Limb (tissue), 2 donors: ENCODE measurements at regions not wholly inside any gene's neighbourhood (a gene's known extent, or its start where the extent isn't known, plus 50 kb on each side); places are given as distances from the start of the nearest gene placed in this dataset.
"Not testable (repeated sequence)": the region's sequence is repeated elsewhere in the genome, so short reads cannot be mapped to it uniquely, and the experiment has no call there.

Source experiments
- DNase-seq, 2 donors: peaks; one replicate each; pipeline ENCODE4 v3.0.0-alpha.2; 2016; ENCODE audit errors: extremely low spot score in 2 of 2

GRCh38 chr13:23025864-23026608 is 154.7 kb upstream of the SGCG start:
- no peak for DNase-seq

DNA sequence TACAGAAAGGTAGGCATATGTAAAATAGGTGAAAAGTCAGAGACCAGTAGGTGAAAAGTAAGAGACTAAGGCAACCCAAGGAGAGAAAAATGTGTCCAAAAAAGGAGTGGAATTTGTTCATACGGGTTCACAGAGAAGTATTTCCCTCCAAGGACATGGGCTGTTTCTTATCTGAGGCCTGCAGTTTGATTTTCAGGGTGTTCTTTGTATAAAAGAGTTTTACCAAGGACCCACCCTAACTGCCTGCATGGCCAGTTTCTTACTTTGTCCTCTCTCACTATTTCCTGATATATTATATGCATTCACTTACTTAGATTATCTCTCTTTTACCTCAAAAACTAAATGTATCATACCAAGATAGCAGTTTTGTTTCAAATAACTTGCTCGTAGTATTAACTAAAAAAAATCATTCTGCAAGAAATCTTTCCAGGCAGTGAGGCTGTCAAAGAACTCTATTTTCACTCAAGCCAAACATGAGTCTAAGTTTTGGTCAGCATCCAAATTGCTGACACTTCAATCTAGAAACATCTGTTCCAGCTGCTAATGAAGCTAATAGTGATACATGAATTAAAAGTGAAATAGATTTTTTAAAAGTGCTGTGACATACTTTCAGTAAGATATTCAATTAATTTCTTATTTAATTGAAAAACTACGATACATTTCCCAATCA is 141.4 kb upstream of the SGCG start:
- no peak for DNase-seq

- no peak for DNase-seq
Measured at GRCh38 chr13:23042181-23042580, 138.6 kb upstream of the SGCG start.

DNA sequence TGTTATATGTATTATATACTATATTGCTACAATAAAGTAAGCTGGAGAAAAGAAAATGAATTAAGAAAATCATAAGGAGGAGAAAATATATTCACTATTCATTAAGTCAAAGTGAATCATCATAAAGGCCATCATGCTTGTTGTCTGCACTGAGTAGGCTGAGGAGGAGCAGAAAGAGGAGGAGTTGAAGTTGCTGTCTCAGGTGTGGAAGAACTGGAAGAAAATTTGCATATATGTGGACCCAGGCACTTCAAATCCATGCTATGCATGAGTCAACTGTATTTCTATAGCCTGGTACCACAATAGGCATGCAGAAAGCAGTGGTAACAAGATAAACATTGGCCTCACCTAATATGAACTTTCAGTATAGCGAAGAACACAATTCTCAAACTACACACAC is 135.9 kb upstream of the SGCG start:
- no peak for DNase-seq

DNA sequence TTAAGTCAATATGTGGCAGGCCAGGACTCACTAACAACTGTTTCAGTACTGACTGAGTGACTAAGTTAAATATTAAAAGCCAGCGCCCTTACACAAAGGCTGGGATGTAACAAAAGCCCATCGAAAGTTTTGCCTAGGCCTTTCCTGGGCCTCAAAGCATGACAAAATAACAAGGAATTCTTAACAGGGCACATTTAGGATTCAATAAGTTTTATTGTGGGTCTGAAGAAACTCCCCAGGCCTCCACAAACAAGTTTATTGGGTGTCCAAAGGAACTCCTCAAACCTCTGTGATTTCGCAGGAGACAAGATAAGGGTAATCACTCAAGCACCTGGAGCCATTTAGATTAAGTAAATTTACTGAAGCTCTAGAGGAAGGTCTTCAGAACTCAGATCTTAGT is 130.7 kb upstream of the SGCG start:
- DNase-seq: no peak

GRCh38 chr13:23053711-23054110 is 127.1 kb upstream of the SGCG start:
- DNase-seq: not testable (repeated sequence)

DNA sequence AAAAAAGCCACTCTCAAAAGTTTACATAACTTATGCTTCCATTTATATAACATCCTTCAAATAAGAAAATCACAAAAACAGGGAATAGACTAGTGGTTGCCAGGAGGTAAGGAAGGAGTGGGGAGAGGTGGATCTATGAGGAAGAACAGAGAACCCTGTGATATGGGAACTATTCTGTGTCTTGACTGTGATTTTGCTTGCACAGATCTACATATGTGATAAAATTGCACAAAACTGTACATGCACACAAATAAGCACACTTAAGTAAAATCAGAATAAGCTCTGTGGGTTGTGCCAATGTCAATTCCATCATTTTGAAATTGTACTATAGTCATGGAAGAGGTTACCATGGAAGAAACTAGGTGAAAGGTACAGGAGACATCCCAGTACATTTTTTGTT is 121.6 kb upstream of the SGCG start:
- DNase-seq: no peak

DNA sequence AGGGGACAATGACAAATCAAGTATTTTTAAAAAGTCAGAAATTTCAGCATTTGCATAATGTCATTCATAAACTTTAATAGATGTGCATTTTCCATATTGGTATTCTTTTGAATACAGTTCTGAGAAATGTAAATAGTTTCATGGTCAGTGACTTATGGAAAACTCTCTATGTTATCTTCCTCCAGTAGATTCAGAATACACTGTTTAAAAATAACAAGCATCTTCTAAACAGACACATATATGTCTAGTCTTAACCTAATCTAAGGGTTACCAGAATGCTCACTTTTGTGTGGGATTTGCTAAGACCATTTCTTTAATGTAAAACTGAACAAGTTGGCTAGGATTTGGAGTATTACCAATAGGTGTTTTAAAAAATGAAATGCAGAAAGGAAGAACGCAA is 119.8 kb upstream of the SGCG start:
- DNase-seq: no peak

DNA sequence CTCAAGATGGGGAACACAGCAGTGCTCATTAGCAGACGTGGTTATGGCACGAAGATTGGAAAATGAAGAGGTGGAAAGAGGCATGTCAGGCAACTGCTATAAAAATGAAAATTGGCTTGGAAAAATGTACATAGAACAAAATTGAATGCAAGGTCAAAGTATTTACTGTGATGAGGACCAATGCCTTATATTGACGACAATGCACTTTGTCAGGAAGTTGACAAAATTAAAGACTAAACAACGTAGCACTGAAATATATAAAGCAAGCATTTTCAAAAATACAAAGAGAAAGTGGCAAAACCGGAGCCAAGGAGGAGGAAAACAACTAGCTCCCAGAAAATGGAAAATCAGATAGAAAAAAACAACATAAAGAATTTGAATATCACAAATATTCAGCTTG is 113.7 kb upstream of the SGCG start:
- DNase-seq: no peak

DNA sequence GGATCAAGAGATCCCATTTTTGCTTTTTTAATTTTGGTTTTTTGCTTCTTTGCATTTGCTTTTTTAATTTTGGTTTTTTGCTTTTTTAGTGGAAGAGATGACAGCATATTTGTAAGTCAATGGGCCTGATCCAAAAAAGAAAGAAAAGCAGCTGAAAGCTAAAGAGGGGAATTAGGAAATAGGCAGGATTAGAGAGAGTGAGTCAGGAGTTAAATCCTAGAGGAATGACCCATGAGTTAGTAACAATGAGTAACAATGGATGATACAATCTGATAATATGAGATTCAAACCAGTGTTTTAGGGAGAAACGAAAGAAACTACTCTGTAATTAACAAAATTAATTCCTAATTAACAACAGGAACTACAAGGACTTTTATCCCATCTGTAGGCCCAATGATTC is 111.2 kb upstream of the SGCG start:
- DNase-seq: no peak

- DNase-seq: no peak
Measured at GRCh38 chr13:23074075-23074828, 106.5 kb upstream of the SGCG start.

DNA sequence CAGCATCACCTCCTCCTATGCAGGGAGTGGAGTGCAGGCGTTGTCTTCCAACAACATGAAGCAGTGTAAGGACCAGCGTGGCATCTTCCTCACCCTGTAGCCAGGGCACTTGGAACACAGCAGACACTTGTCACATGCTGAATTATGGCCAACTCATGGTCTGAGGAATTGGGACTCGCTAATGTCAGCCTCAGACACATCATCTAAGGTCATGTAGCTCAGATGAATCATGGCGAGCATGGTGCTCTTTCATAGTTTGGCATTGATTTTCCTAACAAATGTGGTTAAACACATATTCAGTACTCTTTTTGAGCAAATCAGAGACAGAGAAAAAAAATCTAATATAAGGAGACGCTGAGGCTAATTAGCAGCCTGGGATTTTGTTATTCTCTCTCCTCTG is 99.6 kb upstream of the SGCG start:
- DNase-seq: no peak

DNA sequence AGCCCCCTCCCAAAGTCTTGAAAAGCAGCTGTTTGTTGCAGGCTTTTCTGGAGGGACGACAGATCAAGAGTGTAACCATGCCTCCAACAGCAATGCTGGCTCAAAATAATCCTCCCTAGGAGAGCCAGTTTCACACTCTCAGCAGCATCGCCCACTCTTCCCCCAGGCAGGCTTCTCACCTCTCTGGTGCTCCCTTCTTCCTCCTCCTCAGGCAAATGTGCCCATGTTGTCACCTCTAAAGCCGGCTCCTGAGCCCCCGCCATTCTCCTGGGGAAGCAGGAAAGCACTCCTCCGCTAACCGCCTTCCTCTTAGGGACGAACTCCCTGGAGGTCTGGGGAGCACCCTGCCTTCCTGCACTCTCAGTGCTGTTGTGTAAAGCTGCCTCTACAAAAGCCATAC is 98.9 kb upstream of the SGCG start:
- DNase-seq: no peak

DNA sequence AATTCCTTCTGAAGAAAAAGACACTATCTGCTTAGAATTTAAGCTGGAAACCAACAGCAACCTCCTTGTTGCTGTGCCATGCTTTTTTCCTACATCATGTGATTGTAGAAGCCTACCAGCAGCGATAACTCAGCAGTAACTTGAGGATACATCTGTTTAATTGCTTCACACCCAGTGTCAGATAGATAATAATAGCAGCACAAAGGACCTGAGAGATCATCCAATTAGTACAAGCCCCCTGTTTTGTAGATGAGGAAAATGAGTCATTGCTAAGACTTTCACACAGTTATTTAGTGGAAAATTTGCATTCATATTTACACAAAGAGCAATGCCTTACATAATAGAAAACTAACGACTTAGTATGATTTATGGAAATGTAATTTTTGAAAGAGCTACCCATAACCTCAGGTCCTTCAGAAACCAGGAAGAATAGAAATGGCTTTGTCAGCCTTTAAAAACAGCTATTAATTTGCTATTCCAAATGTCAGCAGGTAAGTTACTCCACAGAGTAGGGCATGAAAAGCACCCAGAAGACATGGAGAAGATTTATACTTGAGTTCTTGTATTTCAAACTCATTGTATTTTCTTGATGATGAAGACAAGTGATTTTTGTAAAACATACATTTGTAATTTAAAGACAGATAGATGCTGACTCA is 93.7 kb upstream of the SGCG start:
- no peak for DNase-seq

DNA sequence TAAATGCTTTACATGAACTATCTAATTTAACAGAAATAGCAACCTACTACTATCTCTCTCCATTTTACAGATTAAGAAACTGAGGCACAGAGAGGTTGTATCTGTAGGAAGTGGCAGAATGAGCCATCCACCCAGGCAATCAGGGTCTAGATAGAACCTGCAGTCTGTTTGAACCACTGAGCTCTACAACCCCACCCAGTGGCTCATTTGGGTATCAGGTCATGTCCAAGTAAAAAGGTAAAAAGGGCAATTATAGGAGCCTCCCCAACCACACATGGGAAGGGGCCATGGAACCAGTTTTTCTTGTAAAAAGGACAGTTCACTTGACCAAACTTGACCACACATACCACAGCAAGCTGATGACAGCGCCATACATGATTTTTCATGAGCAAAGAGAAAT is 92.9 kb upstream of the SGCG start:
- no peak for DNase-seq

GRCh38 chr13:23098161-23098907 is 82.4 kb upstream of the SGCG start:
- no peak for DNase-seq

DNA sequence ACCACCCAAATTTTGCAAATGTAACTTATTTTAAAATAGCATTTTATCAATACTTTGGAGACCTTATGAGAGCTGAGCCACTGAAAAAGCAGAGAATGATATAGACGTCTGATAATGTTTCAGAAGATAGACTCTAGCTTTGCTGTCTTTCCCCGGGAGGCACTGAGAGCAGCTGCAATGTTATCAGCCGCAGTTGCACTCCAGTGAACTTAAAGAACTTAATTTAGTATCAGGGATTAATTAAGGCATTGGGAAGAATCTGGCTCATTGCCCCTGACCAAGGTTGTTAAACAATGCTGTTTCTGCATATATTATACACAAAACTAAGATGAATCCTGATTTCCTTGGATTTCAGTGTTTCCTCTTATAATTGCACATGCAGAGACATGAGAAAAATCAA is 75.7 kb upstream of the SGCG start:
- no peak for DNase-seq

DNA sequence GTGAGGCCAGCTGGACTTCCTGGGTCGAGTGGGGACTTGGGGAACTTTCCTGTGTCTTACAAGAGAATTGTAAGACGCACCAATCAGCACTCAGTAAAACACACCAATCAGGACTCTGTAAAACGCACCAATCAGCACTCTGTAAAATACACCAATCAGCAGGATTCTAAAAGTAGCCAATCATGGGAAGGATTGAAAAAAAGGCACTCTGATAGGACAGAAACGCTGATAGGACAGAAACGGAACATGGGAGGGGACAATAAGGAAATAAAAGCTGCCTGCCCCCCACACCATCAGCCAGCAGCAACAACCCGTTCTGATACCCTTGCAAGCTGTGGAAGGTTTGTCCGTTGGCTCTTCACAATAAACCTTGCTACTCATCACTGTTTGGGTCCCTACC is 73.1 kb upstream of the SGCG start:
- DNase-seq: no peak

GRCh38 chr13:23119131-23119530 is 61.6 kb upstream of the SGCG start:
- no peak for DNase-seq

- DNase-seq: not testable (repeated sequence)
Measured at GRCh38 chr13:23127540-23127939, 53.2 kb upstream of the SGCG start.

- no peak for DNase-seq
Measured at GRCh38 chr13:23129331-23129730, 51.4 kb upstream of the SGCG start.
